Kidney epithelial cell (primary cell): ENCODE measurements at regions not wholly inside any gene's neighbourhood (a gene's known extent, or its start where the extent isn't known, plus 50 kb on each side); places are given as distances from the start of the nearest gene placed in this dataset.

ENCODE experiments used
- DNase-seq: peaks from one replicate; pipeline ENCODE4 v3.0.0-alpha.2; 2010; ENCODE audit warnings: low read depth
- H3K27me3 ChIP-seq: 2 replicates; pipeline ENCODE4 v1.6.0; 2011; ENCODE audit warnings: low read length; ENCODE audit not compliant: control insufficient read depth, insufficient read depth
- H3K36me3 ChIP-seq: 2 replicates; pipeline ENCODE4 v1.5.1; 2011; ENCODE audit warnings: low read length; ENCODE audit not compliant: control insufficient read depth, insufficient read depth
- H3K4me3 ChIP-seq: 2 replicates; pipeline ENCODE4 v1.5.1; 2011; ENCODE audit warnings: low read depth, mild to moderate bottlenecking, control low read depth, low read length
- TF ChIP-seq, protein P1 (sequence below): IDR thresholded peaks from 2 replicates; pipeline ENCODE4 v1.5.1; 2011; ENCODE audit warnings: mild to moderate bottlenecking, moderate library complexity, low read length, control low read depth, inconsistent platforms; ENCODE audit not compliant: insufficient read depth, poor library complexity, severe bottlenecking

DNA sequence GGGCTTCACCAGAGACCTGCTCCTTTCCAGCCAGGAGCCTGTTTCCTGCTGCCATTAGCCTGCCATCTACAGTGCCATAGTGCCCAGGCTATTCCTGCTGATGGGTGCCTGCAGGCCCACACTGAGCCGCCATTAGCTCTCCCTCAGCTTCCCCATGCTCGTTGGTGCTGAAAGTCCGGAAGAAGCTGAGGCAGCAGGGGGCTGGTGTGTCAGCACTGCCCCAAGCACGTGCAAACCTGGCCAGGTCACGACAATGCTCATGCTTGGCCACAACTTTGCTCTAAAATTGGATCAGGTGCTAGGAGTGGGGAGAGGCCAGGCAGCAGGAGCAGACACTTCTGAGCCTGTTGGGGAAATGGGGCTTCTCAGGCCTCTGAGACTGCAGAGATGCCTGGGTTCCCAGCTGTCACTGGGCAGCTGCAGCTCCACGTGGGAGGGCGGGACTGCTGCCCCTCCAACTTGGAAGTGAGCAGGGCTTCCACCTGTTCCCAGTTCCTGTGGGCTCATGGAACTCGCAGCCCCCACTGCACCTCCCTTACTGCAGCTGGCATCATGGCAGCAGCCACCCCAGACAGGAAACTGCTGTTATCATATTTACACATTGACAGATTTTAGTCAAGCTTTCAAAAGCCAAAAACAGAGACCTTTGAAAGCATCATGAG lies 913.9 kb downstream of the FSTL5 start:
- Histone ChIP-seq H3K4me3 (no peak overlapping the region), H3K27me3 (no peaks in the 10 kb centered on the region), H3K36me3 (no peaks in the 10 kb centered on the region)
- TF ChIP-seq, protein P1, sequence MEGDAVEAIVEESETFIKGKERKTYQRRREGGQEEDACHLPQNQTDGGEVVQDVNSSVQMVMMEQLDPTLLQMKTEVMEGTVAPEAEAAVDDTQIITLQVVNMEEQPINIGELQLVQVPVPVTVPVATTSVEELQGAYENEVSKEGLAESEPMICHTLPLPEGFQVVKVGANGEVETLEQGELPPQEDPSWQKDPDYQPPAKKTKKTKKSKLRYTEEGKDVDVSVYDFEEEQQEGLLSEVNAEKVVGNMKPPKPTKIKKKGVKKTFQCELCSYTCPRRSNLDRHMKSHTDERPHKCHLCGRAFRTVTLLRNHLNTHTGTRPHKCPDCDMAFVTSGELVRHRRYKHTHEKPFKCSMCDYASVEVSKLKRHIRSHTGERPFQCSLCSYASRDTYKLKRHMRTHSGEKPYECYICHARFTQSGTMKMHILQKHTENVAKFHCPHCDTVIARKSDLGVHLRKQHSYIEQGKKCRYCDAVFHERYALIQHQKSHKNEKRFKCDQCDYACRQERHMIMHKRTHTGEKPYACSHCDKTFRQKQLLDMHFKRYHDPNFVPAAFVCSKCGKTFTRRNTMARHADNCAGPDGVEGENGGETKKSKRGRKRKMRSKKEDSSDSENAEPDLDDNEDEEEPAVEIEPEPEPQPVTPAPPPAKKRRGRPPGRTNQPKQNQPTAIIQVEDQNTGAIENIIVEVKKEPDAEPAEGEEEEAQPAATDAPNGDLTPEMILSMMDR, result no peak
- DNase-seq, result no peak

DNA sequence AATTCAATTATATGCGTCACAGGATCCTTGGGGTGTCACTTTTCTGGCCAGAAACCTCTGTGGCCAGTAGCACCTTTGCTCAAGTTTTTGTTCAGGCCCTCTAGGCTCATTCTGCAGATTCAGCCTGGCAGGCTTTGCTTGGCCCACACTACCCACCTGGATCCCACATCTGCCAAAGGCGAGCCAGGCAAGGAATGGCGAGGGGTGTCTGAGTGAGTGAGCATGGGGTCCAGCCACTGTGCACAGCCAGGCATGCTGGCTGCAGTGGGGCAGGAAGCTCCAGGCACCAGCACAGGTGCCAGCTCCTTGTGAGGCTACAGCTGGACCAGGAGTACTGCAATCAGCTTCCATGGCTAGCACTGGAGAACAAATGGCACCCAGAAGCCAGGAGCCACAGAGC lies 914.9 kb downstream of the FSTL5 start:
- H3K27me3 ChIP-seq, result no peaks in the 10 kb centered on the region
- no peaks in the 10 kb centered on the region for H3K36me3 ChIP-seq
- no peak overlapping the region for H3K4me3 ChIP-seq
- no peak for DNase-seq
- TF ChIP-seq, protein P1, result no peak

DNA sequence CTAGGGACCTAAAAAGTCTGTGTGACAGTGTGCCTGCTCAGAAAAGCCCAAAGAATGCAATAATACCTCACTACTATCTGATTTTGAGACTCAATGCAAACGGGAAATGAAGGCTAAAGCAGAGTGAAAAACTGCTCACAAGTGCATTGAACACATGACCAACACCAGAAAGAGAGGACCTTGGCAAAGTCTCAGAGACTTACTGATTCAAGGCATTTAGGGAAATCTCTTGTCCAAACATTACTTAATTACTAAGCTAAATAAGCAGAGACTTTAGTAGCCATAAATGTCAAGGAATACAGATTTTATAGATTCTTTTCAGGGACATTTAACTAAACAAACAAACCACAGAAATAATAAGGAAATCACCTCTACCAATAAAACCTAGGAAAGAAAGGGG lies 916.0 kb downstream of the FSTL5 start:
- H3K4me3 ChIP-seq, result no peak overlapping the region
- TF ChIP-seq, protein P1, result no peak
- no peaks in the 10 kb centered on the region for H3K36me3 ChIP-seq
- no peaks in the 10 kb centered on the region for H3K27me3 ChIP-seq
- DNase-seq, result no peak

DNA sequence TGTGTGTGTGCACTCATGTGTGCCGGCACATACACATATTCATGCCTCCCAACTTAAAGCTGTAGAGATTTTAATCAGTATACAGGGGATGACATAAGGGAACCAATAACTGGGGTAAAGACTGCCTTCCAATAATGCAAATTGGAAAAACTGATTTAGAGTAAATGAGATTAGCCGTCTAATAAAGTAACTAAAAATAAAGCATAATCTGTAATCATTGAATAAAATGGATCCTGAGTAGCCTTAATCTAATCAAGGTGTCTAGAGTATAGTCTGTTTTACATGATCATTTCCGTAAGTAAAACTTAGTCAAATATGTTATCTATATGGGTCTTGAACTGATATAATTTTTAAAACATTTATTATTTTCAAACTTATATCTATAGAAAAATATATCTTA lies 925.8 kb downstream of the FSTL5 start:
- TF ChIP-seq, protein P1, result no peak

DNA sequence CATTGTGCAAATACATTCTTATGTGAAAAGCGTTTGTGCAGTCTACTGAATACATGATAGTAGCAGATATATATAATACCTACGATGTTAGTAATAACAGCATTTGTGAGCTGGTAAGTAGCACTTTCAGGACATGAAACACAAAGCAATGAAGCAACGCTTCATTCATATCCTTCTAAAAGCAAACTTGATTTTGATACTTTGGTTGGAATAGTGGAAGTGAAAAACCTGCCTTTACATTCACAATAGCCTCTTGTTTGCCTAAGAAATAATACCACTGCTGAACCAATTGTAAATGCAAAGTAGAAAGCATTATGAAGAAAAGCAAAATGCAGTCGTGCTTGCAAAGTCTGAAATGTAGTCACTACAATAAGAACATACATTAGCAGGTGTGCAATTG lies 926.3 kb downstream of the FSTL5 start:
- Histone ChIP-seq H3K36me3 (no peaks in the 10 kb centered on the region), H3K27me3 (no peaks in the 10 kb centered on the region), H3K4me3 (no peak overlapping the region)
- DNase-seq, result no peak
- TF ChIP-seq, protein P1, result no peak

More for the DNA sequence above, 925.8 kb downstream of the FSTL5 start:
- DNase-seq, result no peak
- no peak overlapping the region for H3K4me3 ChIP-seq
- no peaks in the 10 kb centered on the region for H3K27me3 ChIP-seq
- H3K36me3 ChIP-seq, result no peaks in the 10 kb centered on the region

DNA sequence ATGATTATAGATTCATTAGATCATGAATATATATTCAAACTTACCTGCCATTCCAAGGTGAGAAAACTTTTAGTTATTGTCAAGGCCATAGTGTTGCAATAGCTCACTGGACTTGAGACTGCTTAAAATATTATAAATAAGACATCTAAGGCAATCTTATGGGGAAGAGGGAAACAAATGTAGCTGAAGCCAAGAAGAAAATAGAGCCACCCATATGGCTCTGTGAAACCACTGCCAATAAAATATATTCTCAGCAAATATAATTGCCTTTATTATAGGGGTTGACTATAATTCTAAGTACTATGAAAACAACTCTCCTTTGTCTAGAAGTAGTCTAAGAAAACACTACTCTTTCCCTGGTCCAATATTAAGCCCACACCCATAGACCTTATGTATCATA lies 938.5 kb downstream of the FSTL5 start:
- Histone ChIP-seq H3K27me3 (no peaks in the 10 kb centered on the region), H3K36me3 (no peaks in the 10 kb centered on the region), H3K4me3 (no peak overlapping the region)
- DNase-seq, result no peak
- TF ChIP-seq, protein P1, result no peak
